Esophagus muscularis mucosa (tissue), 4 donors: ENCODE measurements at regions not wholly inside any gene's neighbourhood (a gene's known extent, or its start where the extent isn't known, plus 50 kb on each side); places are given as distances from the start of the nearest gene placed in this dataset.
"Not testable (repeated sequence)": the region's sequence is repeated elsewhere in the genome, so short reads cannot be mapped to it uniquely, and the experiment has no call there.

Experiments used
- DNase-seq: peaks from one replicate; pipeline ENCODE4 v3.0.0-alpha.2; 2017; ENCODE audit errors: extremely low spot score
- H3K27ac ChIP-seq, 4 donors: fragments of 200-600 bp; sonication (generic); replicated peaks in 1 of 4; 1 replicate in 3 of 4; 2 replicates in 1 of 4; pipeline ENCODE4 v1.5.1; 2016 to 2019; ENCODE audit warnings: mild to moderate bottlenecking in 1 of 4
- H3K27me3 ChIP-seq, 4 donors: fragments of 200-600 bp; sonication (generic); one replicate each; pipeline versions ENCODE4 v1.5.1 to v1.6.0; 2016 to 2019
- H3K36me3 ChIP-seq, 4 donors: fragments of 200-600 bp; sonication (generic); one replicate each; pipeline ENCODE4 v1.5.1; 2016 to 2019
- H3K4me1 ChIP-seq, 4 donors: fragments of 200-600 bp; sonication (generic); one replicate each; pipeline ENCODE4 v1.5.1; 2016 to 2019
- H3K4me3 ChIP-seq, 4 donors: fragments of 200-600 bp; sonication (generic); 1 replicate in 2 of 4; 2 replicates in 2 of 4; pipeline ENCODE4 v1.5.1; 2016 to 2019; ENCODE audit warnings: mild to moderate bottlenecking in 4 of 4, moderate library complexity in 1 of 4
- H3K9me3 ChIP-seq, 4 donors: fragments of 200-600 bp; sonication (generic); 1 replicate in 3 of 4; 2 replicates in 1 of 4; pipeline ENCODE4 v1.5.1; 2016 to 2019
- CTCF ChIP-seq, 3 experiments: fragments of 200-600 bp in 2 of 3; fragments of 450-650 bp in 1 of 3; sonication (generic) in 2 of 3; IDR thresholded peaks; one replicate each; pipeline ENCODE4 v1.5.1; 2017 to 2019; ENCODE audit warnings: antibody characterized with exemption in 3 of 3, mild to moderate bottlenecking in 2 of 3, moderate library complexity in 1 of 3
- EP300 ChIP-seq: sonication (generic); formaldehyde crosslinking; IDR thresholded peaks from one replicate; pipeline ENCODE4 v1.6.1; 2017; ENCODE audit warnings: antibody characterized with exemption
- POLR2A ChIP-seq: fragments of 450-650 bp; IDR thresholded peaks from one replicate; pipeline ENCODE4 v1.6.1; 2017; ENCODE audit warnings: antibody characterized with exemption, moderate library complexity, mild to moderate bottlenecking, low read depth
- POLR2AphosphoS5 ChIP-seq, 2 donors: sonication (generic); formaldehyde crosslinking; IDR thresholded peaks; one replicate each; pipeline ENCODE4 v1.6.1; 2017; ENCODE audit warnings: antibody characterized with exemption in 2 of 2
- WGBS: methylation state at CpG from one replicate; pipeline ENCODE4 v1.1.5; 2018; 5-methylcytosine and 5-hydroxymethylcytosine counted together
- intact Hi-C: fragments of 100-400 bp; cut with DNase I; formaldehyde crosslinking; loops from one replicate; pipeline ENCODE4 v1.15.1; 2023

- DNase-seq: no peak
- intact Hi-C loops: no loop called here
- no peaks in the 10 kb centered on the region for H3K9me3 ChIP-seq
- no peak overlapping the region for H3K27ac ChIP-seq
- no peaks in the 10 kb centered on the region for H3K27me3 ChIP-seq
- H3K4me3 ChIP-seq: no peak overlapping the region
- TF ChIP-seq CTCF (IDR thresholded peaks at IDR 0.05) (no peak), POLR2AphosphoS5 (IDR thresholded peaks at IDR 0.05) (no peak), POLR2A (no peak), EP300 (no peak)
- 79% methylated on average over 3 of the region's 3 CpGs for WGBS
- no peaks in the 10 kb centered on the region for H3K4me1 ChIP-seq
- H3K36me3 ChIP-seq: no peaks in the 10 kb centered on the region
Measured at GRCh38 chr4:78711676-78712075, 64.5 kb upstream of the BMP2K start.

- H3K36me3 ChIP-seq, H3K4me3 ChIP-seq, H3K4me1 ChIP-seq, H3K27me3 ChIP-seq, H3K9me3 ChIP-seq, DNase-seq, intact Hi-C loops, H3K27ac ChIP-seq: not testable (repeated sequence)
- 86% methylated on average over 4 of the region's 4 CpGs for WGBS
Measured at GRCh38 chr4:78714598-78714997, 61.6 kb upstream of the BMP2K start.

GRCh38 chr4:78715372-78715771, 60.8 kb upstream of the BMP2K start:
- H3K27me3 ChIP-seq, H3K4me3 ChIP-seq, H3K4me1 ChIP-seq, DNase-seq, H3K9me3 ChIP-seq, H3K27ac ChIP-seq, H3K36me3 ChIP-seq, intact Hi-C loops: not testable (repeated sequence)
- 92% methylated on average over 6 of the region's 6 CpGs for WGBS

- H3K27ac ChIP-seq, H3K4me1 ChIP-seq, H3K4me3 ChIP-seq, H3K9me3 ChIP-seq, H3K36me3 ChIP-seq, H3K27me3 ChIP-seq, intact Hi-C loops, DNase-seq: not testable (repeated sequence)
- WGBS: 89% methylated on average over 8 of the region's 8 CpGs
Measured at GRCh38 chr4:78717712-78718111, 58.4 kb upstream of the BMP2K start.

GRCh38 chr4:78720204-78720603, 55.9 kb upstream of the BMP2K start:
- WGBS: 93% methylated on average over 3 of the region's 3 CpGs
- H3K36me3 ChIP-seq: no peaks in the 10 kb centered on the region
- TF ChIP-seq POLR2A (no peak), EP300 (no peak), POLR2AphosphoS5 (IDR thresholded peaks at IDR 0.05) (no peak), CTCF (IDR thresholded peaks at IDR 0.05) (no peak)
- no peak overlapping the region for H3K27ac ChIP-seq
- H3K9me3 ChIP-seq: no peaks in the 10 kb centered on the region
- no peak for DNase-seq
- H3K4me1 ChIP-seq: peaks cover 0 to 4% (median 2%) of the 10 kb centered on the region in 4 donors
- no peaks in the 10 kb centered on the region for H3K27me3 ChIP-seq
- H3K4me3 ChIP-seq: no peak overlapping the region
- intact Hi-C loops: no loop called here

GRCh38 chr4:78720994-78721677, 55.0 kb upstream of the BMP2K start:
- Histone ChIP-seq H3K4me1 (peaks cover 0 to 4% (median 2%) of the 10 kb centered on the region in 4 donors), H3K27me3 (no peaks in the 10 kb centered on the region), H3K9me3 (no peaks in the 10 kb centered on the region), H3K36me3 (no peaks in the 10 kb centered on the region), H3K27ac (no peak overlapping the region), H3K4me3 (no peak overlapping the region)
- no peak for DNase-seq
- 63% methylated on average over 10 of the region's 10 CpGs for WGBS
- intact Hi-C loops: no loop called here
- TF ChIP-seq CTCF (IDR thresholded peaks at IDR 0.05): no peak
- no peak for TF ChIP-seq EP300
- no peak for TF ChIP-seq POLR2AphosphoS5 (IDR thresholded peaks at IDR 0.05)
- no peak for TF ChIP-seq POLR2A
